H1 (cell line): ENCODE measurements at regions not wholly inside any gene's neighbourhood (a gene's known extent, or its start where the extent isn't known, plus 50 kb on each side); places are given as distances from the start of the nearest gene placed in this dataset.

Experiments used
- CTCF ChIA-PET: fragments of 300-600 bp; sonication (Branson Sonifier 250); formaldehyde crosslinking; loops from one replicate; lab custom pipeline; 2021; ENCODE audit not compliant: partially characterized antibody; lab: Charles Lee
- POLR2A ChIA-PET: fragments of 300-600 bp; sonication (Branson Sonifier 250); formaldehyde crosslinking; loops from one replicate; lab custom pipeline; 2021; ENCODE audit warnings: inconsistent platforms; ENCODE audit not compliant: partially characterized antibody; lab: Charles Lee
- DNase-seq, 2 experiments: peaks; one replicate each; pipeline versions ENCODE4 v3.0.0 to v3.0.0-alpha.2; 2010 to 2022; ENCODE audit warnings: low spot score in 2 of 2, low read depth in 1 of 2, mixed read lengths in 1 of 2
- FAIRE-seq: peaks from 2 replicates; lab custom pipeline; 2011; peaks lifted over from hg19 to GRCh38; lab: Jason Lieb, UNC
- H2AFZ ChIP-seq: 2 replicates; pipeline ENCODE4 v1.8.1; 2012; ENCODE audit warnings: low read length, inconsistent platforms
- H2AK5ac ChIP-seq: 2 replicates; pipeline ENCODE4 v1.6.1; 2013; ENCODE audit warnings: low read depth, low read length
- H2BK120ac ChIP-seq: replicated peaks from 2 replicates; pipeline ENCODE3; 2013; ENCODE audit warnings: low read depth, low read length, inconsistent platforms
- H2BK12ac ChIP-seq: 2 replicates; pipeline ENCODE4 v1.6.1; 2013; ENCODE audit warnings: low read depth, low read length
- H2BK15ac ChIP-seq: 2 replicates; pipeline ENCODE4 v1.6.1; 2013; ENCODE audit warnings: low read length
- H2BK20ac ChIP-seq: 2 replicates; pipeline ENCODE4 v1.6.1; 2013; ENCODE audit warnings: low read length
- H2BK5ac ChIP-seq: 2 replicates; pipeline ENCODE4 v1.6.1; 2013; ENCODE audit warnings: low read depth, low read length
- H3K14ac ChIP-seq: 2 replicates; pipeline ENCODE4 v1.6.1; 2013; ENCODE audit warnings: inconsistent platforms; ENCODE audit not compliant: insufficient read length
- H3K18ac ChIP-seq: 2 replicates; pipeline ENCODE4 v1.6.1; 2013; ENCODE audit warnings: low read length; ENCODE audit errors: extremely low read depth
- H3K23ac ChIP-seq: 2 replicates; pipeline ENCODE4 v1.6.1; 2013; ENCODE audit warnings: inconsistent platforms; ENCODE audit not compliant: insufficient read length
- H3K23me2 ChIP-seq: 2 replicates; pipeline ENCODE4 v1.6.1; 2013; ENCODE audit warnings: low read depth, low read length
- H3K27ac ChIP-seq: 2 replicates; pipeline ENCODE4 v1.6.1; 2011; ENCODE audit warnings: low read depth, low read length, inconsistent platforms
- H3K27me3 ChIP-seq, 4 experiments: replicated peaks in 1 of 4; 1 replicate in 1 of 4; 2 replicates in 3 of 4; pipeline versions ENCODE4 v1.6.1 to v1.8.1; 2011 to 2013; ENCODE audit warnings: low read length in 3 of 4, mild to moderate bottlenecking in 3 of 4, inconsistent platforms in 2 of 4, mixed read lengths in 2 of 4, moderate library complexity in 1 of 4; ENCODE audit not compliant: control insufficient read depth in 3 of 4, insufficient read depth in 3 of 4; ENCODE audit errors: extremely low read depth in 1 of 4
- H3K36me3 ChIP-seq, 4 experiments: 2 replicates each; pipeline versions ENCODE4 v1.6.1 to v1.8.1; 2011 to 2013; ENCODE audit warnings: mild to moderate bottlenecking in 4 of 4, low read length in 3 of 4, moderate library complexity in 2 of 4, control low read depth in 1 of 4, inconsistent platforms in 1 of 4; ENCODE audit not compliant: insufficient read depth in 4 of 4, control insufficient read depth in 2 of 4
- H3K4ac ChIP-seq: replicated peaks from 2 replicates; pipeline ENCODE3; 2013; ENCODE audit warnings: low read length, low read depth, mixed read lengths, inconsistent platforms; ENCODE audit not compliant: insufficient read length
- H3K4me1 ChIP-seq, 4 experiments: replicated peaks in 1 of 4; 1 replicate in 1 of 4; 2 replicates in 3 of 4; pipeline versions ENCODE4 v1.6.1 to v1.8.1; 2011 to 2013; ENCODE audit warnings: low read length in 3 of 4, inconsistent platforms in 2 of 4, mixed read lengths in 1 of 4; ENCODE audit not compliant: insufficient read depth in 4 of 4, control insufficient read depth in 3 of 4
- H3K4me2 ChIP-seq, 2 experiments: 2 replicates each; pipeline versions ENCODE4 v1.6.1 to v1.8.1; 2011 to 2013; ENCODE audit warnings: low read depth in 2 of 2, low read length in 2 of 2, control low read depth in 1 of 2, inconsistent platforms in 1 of 2, mild to moderate bottlenecking in 1 of 2; ENCODE audit not compliant: insufficient read depth in 1 of 2
- H3K4me3 ChIP-seq, 4 experiments: fragments of 200-600, 300-600 bp in 1 of 4; sonication (generic), shearing (Covaris generic), sonication (Bioruptor Twin) in 1 of 4; 2 replicates each; pipeline versions ENCODE4 v1.5.1 to v1.8.1; 2011 to 2016; ENCODE audit warnings: low read length in 4 of 4, low read depth in 3 of 4, control low read depth in 2 of 4, inconsistent platforms in 2 of 4, mild to moderate bottlenecking in 2 of 4, mixed read lengths in 1 of 4, moderate library complexity in 1 of 4; ENCODE audit not compliant: insufficient read depth in 2 of 4; ENCODE audit errors: extremely low read depth in 1 of 4
- H3K56ac ChIP-seq: replicated peaks from 2 replicates; pipeline ENCODE3; 2013; ENCODE audit warnings: low read depth, mild to moderate bottlenecking, mixed read lengths, low read length, inconsistent platforms; ENCODE audit not compliant: insufficient read length
- H3K79me1 ChIP-seq: 2 replicates; pipeline ENCODE4 v1.6.1; 2013; ENCODE audit warnings: low read depth, low read length, control low read depth
- H3K79me2 ChIP-seq, 2 experiments: 2 replicates each; pipeline versions ENCODE4 v1.6.1 to v1.8.1; 2012 to 2013; ENCODE audit warnings: low read length in 2 of 2, mild to moderate bottlenecking in 2 of 2, inconsistent platforms in 1 of 2; ENCODE audit not compliant: insufficient read depth in 2 of 2, control insufficient read depth in 1 of 2
- H3K9ac ChIP-seq, 4 experiments: replicated peaks in 1 of 4; 1 replicate in 1 of 4; 2 replicates in 3 of 4; pipeline versions ENCODE4 v1.6.1 to v1.8.1; 2011 to 2013; ENCODE audit warnings: low read depth in 3 of 4, low read length in 3 of 4, control low read depth in 2 of 4, mild to moderate bottlenecking in 2 of 4, moderate library complexity in 2 of 4, inconsistent platforms in 1 of 4; ENCODE audit errors: extremely low read depth in 1 of 4
- H3K9me3 ChIP-seq, 2 experiments: 2 replicates each; pipeline versions ENCODE4 v1.6.1 to v1.8.1; 2012 to 2013; ENCODE audit warnings: mild to moderate bottlenecking in 2 of 2, moderate library complexity in 2 of 2, control low read depth in 1 of 2, inconsistent platforms in 1 of 2, low read depth in 1 of 2, low read length in 1 of 2, mixed read lengths in 1 of 2; ENCODE audit not compliant: insufficient read depth in 2 of 2
- H4K20me1 ChIP-seq, 2 experiments: replicated peaks in 1 of 2; 2 replicates each; pipeline versions ENCODE3 to v1.8.1; 2011 to 2013; ENCODE audit warnings: inconsistent platforms in 2 of 2, low read length in 2 of 2, mild to moderate bottlenecking in 1 of 2; ENCODE audit not compliant: insufficient read depth in 2 of 2, control insufficient read depth in 1 of 2
- H4K5ac ChIP-seq: 2 replicates; pipeline ENCODE4 v1.6.1; 2013; ENCODE audit warnings: low read length, low read depth, mixed read lengths, inconsistent platforms; ENCODE audit not compliant: insufficient read length
- H4K8ac ChIP-seq: 2 replicates; pipeline ENCODE4 v1.8.0; 2013; ENCODE audit warnings: mild to moderate bottlenecking, moderate library complexity, low read length, inconsistent platforms; ENCODE audit not compliant: insufficient read depth; ENCODE audit errors: extremely low read depth
- H4K91ac ChIP-seq: replicated peaks from 2 replicates; pipeline ENCODE3; 2013; ENCODE audit warnings: low read length, mixed read lengths, inconsistent platforms; ENCODE audit not compliant: insufficient read length
- BACH1 ChIP-seq: IDR thresholded peaks from 2 replicates; pipeline ENCODE4 v1.6.1; 2012; ENCODE audit warnings: low read length, improper control_type of control experiment
- EGR1 ChIP-seq: IDR thresholded peaks from 2 replicates; pipeline ENCODE4 v1.6.1; 2011; ENCODE audit warnings: low read depth, low read length, borderline replicate concordance
- HDAC6 ChIP-seq: IDR thresholded peaks from one replicate; pipeline ENCODE4 v1.7.1; 2012; ENCODE audit warnings: low read depth, mild to moderate bottlenecking, inconsistent platforms, low read length, moderate library complexity
- MAX ChIP-seq: IDR thresholded peaks from 2 replicates; pipeline ENCODE4 v1.6.1; 2012; ENCODE audit warnings: inconsistent platforms
- NANOG ChIP-seq: IDR thresholded peaks from 2 replicates; pipeline ENCODE4 v1.6.1; 2011; ENCODE audit warnings: low read length, low read depth, mild to moderate bottlenecking, inconsistent platforms; ENCODE audit not compliant: insufficient read depth, poor library complexity, severe bottlenecking
- PHF8 ChIP-seq: fragments of 200-600 bp; sonication (generic); conservative IDR thresholded peaks from 2 replicates; pipeline ENCODE4 v1.7.1; 2012; ENCODE audit warnings: low read depth, mild to moderate bottlenecking, inconsistent platforms, low read length, moderate library complexity
- SIX5 ChIP-seq: IDR thresholded peaks from 2 replicates; pipeline ENCODE4 v1.6.1; 2011; ENCODE audit warnings: mild to moderate bottlenecking, low read depth, low read length
- TAF7 ChIP-seq: optimal IDR thresholded peaks from 2 replicates; pipeline ENCODE3; 2011; ENCODE audit warnings: low read depth, mild to moderate bottlenecking, inconsistent platforms, low read length, moderate library complexity, borderline replicate concordance
- WGBS, 2 experiments: shearing (Covaris generic) in 1 of 2; methylation state at CpG; one replicate each; pipeline versions ENCODE4 v1.1.6 to v1.1.7; 2013 to 2015; ENCODE audit warnings: low lambda C conversion rate in 2 of 2, mixed read lengths in 2 of 2, inconsistent platforms in 1 of 2, low coverage in 1 of 2, missing lambda C conversion rate in 1 of 2; ENCODE audit not compliant: insufficient replicate concordance in 2 of 2, insufficient coverage in 1 of 2, insufficient read length in 1 of 2; ENCODE audit errors: extremely low coverage in 1 of 2, missing lambda C conversion rate in 1 of 2; 5-methylcytosine and 5-hydroxymethylcytosine counted together

GRCh38 chr10:4456279-4456678 is 369.7 kb upstream of the AKR1E2 start:
- no peak overlapping the region for H3K4me2 ChIP-seq
- peaks cover 0 to 3% (median under 1%) of the 10 kb centered on the region in 4 experiments; a peak in 1 of 7 replicates for H3K4me1 ChIP-seq
- no peaks in the 10 kb centered on the region for H3K27me3 ChIP-seq
- H4K91ac ChIP-seq: no peak overlapping the region
- H2BK12ac ChIP-seq: no peak overlapping the region
- H3K27ac ChIP-seq: no peak overlapping the region
- no peaks in the 10 kb centered on the region for H3K23me2 ChIP-seq
- H2AK5ac ChIP-seq: no peak overlapping the region
- H2BK5ac ChIP-seq: no peak overlapping the region
- no peak overlapping the region for H2BK120ac ChIP-seq
- ChIA-PET CTCF (no interaction called here), POLR2A (no interaction called here)
- DNase-seq: no peak
- H3K36me3 ChIP-seq: no peaks in the 10 kb centered on the region
- H4K5ac ChIP-seq: no peak overlapping the region
- no peak for FAIRE-seq
- no peak overlapping the region for H3K18ac ChIP-seq
- no peak overlapping the region for H3K4ac ChIP-seq
- H2BK20ac ChIP-seq: no peak overlapping the region
- no peaks in the 10 kb centered on the region for H4K20me1 ChIP-seq
- no peak overlapping the region for H4K8ac ChIP-seq
- no peak overlapping the region for H3K4me3 ChIP-seq
- no peaks in the 10 kb centered on the region for H3K9me3 ChIP-seq
- H3K9ac ChIP-seq: no peak overlapping the region
- no peaks in the 10 kb centered on the region for H3K79me1 ChIP-seq
- 0 out of 2 replicates have a peak overlapping the region, but pooled peaks have one; percentile 21 for H2AFZ ChIP-seq
- 90% methylated on average over 3 of the region's 3 CpGs; no CpG with 5 or more reads in 1 of the 2 experiments for WGBS, 2 experiments
- H3K23ac ChIP-seq: no peak overlapping the region
- H3K79me2 ChIP-seq: no peaks in the 10 kb centered on the region
- no peak overlapping the region for H3K56ac ChIP-seq
- H2BK15ac ChIP-seq: no peak overlapping the region
- no peak overlapping the region for H3K14ac ChIP-seq
- TF ChIP-seq TAF7 (no peak), NANOG (no peak), PHF8 (no peak), BACH1 (no peak), EGR1 (no peak), MAX (no peak), SIX5 (no peak), HDAC6 (no peak)
